RWPE1 (cell line): ENCODE measurements at regions not wholly inside any gene's neighbourhood (a gene's known extent, or its start where the extent isn't known, plus 50 kb on each side); places are given as distances from the start of the nearest gene placed in this dataset.

Experiments used
- CTCF ChIA-PET: fragments of 350-600 bp; sonication (Branson Sonifier 250); formaldehyde crosslinking; extraction: SDS; loops from one replicate; lab custom pipeline; 2021; lab: Yijun Ruan, JAX
- POLR2A ChIA-PET: fragments of 400-600 bp; formaldehyde crosslinking; extraction: SDS; loops from one replicate; lab custom pipeline; 2020; ENCODE audit warnings: antibody characterized with exemption; ENCODE audit not compliant: low non-redundant PET; lab: Yijun Ruan, JAX
- DNase-seq: peaks from one replicate; pipeline ENCODE4 v3.0.0; 2012; ENCODE audit warnings: low spot score
- H3K27ac ChIP-seq: fragments of 450-650 bp; 2 replicates; pipeline ENCODE4 v1.5.1; 2017
- CTCF ChIP-seq: fragments of 450-650 bp; conservative IDR thresholded peaks from 2 replicates; pipeline ENCODE4 v1.5.1; 2017; ENCODE audit warnings: low read depth, mild to moderate bottlenecking

- no peak for TF ChIP-seq CTCF
- no peak for DNase-seq
- CTCF ChIA-PET = interaction anchor here (0.5 kb wide), 1 partner anchor 70 kb away, joined by 3 read pairs; no protein-coding TSS in a partner anchor
Measured at GRCh38 chr13:77398825-77399620, 72.1 kb upstream of the MYCBP2 start.

GRCh38 chr13:77397636-77398035 is 70.7 kb upstream of the MYCBP2 start:
- DNase-seq = no peak
- no peak overlapping the region for H3K27ac ChIP-seq
- ChIA-PET CTCF (no interaction called here), POLR2A (no interaction called here)
- TF ChIP-seq CTCF = no peak

More at GRCh38 chr13:77398825-77399620, 72.1 kb upstream of the MYCBP2 start:
- H3K27ac ChIP-seq = no peak overlapping the region
- POLR2A ChIA-PET = no interaction called here

GRCh38 chr13:77391475-77391874 is 64.6 kb upstream of the MYCBP2 start:
- POLR2A ChIA-PET = no interaction called here
- TF ChIP-seq CTCF = no peak
- CTCF ChIA-PET = interaction anchor here (0.5 kb wide), 1 partner anchor 35 kb away, joined by 3 read pairs; no protein-coding TSS in a partner anchor
- H3K27ac ChIP-seq = no peak overlapping the region
- DNase-seq = no peak

- no peak overlapping the region for H3K27ac ChIP-seq
- ChIA-PET CTCF (no interaction called here), POLR2A (no interaction called here)
- TF ChIP-seq CTCF = no peak
- no peak for DNase-seq
Measured at GRCh38 chr13:77390391-77390790, 63.5 kb upstream of the MYCBP2 start.

GRCh38 chr13:77389625-77390000 is 62.7 kb upstream of the MYCBP2 start:
- no peak overlapping the region for H3K27ac ChIP-seq
- CTCF ChIA-PET = interaction anchor here (0.6 kb wide), 1 partner anchor 661 kb away, joined by 3 read pairs; no protein-coding TSS in a partner anchor
- no peak for TF ChIP-seq CTCF
- POLR2A ChIA-PET = no interaction called here
- DNase-seq = no peak

GRCh38 chr13:77388944-77389624 is 62.2 kb upstream of the MYCBP2 start:
- no peak for TF ChIP-seq CTCF
- POLR2A ChIA-PET = no interaction called here
- CTCF ChIA-PET = interaction anchor here (0.6 kb wide), 1 partner anchor 661 kb away, joined by 3 read pairs; no protein-coding TSS in a partner anchor
- no peak overlapping the region for H3K27ac ChIP-seq
- no peak for DNase-seq
